ENCODE measurements at regions not wholly inside any gene's neighbourhood (a gene's known extent, or its start where the extent isn't known, plus 50 kb on each side); places are given as distances from the start of the nearest gene placed in this dataset.
"Not testable (repeated sequence)": the region's sequence is repeated elsewhere in the genome, so short reads cannot be mapped to it uniquely, and the experiment has no call there.

DNA sequence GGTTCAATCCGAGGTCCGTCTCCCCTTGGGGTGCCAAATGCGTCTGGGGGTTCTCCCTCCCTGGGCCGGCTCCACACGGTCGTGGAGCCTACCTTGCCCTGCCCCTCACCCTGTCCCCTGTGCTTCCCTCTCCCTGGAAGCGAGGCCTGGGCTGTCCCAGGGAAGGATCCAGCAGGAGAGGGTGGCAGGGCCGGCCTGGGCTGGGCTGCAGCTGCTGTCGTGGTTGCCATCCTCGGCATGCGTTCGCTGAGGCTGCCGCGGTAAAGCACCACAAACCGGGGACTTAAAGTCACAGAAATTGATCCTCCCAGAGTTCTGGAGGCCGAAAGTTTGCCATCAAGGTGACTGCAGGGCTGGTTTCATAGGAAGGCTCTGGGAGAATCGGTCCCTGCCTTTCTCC lies 123.0 kb upstream of the TMPRSS2 start:
- no peak for DNase-seq

DNA sequence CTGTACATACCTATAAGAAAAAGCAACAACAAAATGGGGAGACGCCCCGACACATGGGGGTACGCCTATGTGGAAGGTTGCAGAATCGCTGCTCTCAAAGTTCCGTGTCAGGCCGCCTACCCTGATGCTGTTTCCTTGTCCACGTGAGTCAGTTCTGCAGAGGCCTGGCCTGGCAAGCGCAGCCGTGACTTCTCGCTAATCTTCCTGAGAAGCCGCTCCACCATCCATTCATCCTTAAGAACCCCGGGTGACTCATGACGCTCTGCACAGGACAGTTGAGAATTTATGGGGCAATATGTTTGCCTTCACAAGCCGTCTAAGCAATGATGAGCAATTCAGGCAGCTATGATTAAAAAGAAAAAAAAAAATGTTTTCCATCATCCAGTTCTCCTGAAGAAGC lies 122.3 kb upstream of the TMPRSS2 start:
- DNase-seq, result no peak

- DNase-seq, result no peak
These were observed 120.3 kb upstream of the TMPRSS2 start for GRCh38 chr21:41628256-41628655.

- DNase-seq, result no peak
These were observed 119.5 kb upstream of the TMPRSS2 start for GRCh38 chr21:41627428-41627827.

DNA sequence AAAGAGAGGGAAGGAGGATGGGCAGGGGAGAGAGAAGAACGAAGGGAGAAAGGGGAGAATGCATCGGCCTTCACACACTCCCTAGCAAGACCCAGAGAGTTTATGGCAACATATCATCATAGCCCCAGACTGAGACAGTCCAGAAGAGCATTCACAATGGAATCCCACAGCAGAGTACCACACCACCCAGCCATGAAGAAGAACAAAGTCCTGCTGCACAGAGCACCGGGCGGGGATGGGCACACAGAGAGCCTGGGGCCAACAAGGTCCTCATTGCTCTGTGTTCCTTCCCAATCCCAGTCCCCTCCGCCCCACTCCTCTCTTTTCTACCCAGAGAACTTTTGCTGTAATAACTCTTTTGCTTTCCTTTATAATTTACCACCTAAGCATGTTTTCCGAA lies 118.1 kb upstream of the TMPRSS2 start:
- DNase-seq, result no peak

- DNase-seq, result no peak
These were observed 117.5 kb upstream of the TMPRSS2 start for GRCh38 chr21:41625428-41625827.

DNA sequence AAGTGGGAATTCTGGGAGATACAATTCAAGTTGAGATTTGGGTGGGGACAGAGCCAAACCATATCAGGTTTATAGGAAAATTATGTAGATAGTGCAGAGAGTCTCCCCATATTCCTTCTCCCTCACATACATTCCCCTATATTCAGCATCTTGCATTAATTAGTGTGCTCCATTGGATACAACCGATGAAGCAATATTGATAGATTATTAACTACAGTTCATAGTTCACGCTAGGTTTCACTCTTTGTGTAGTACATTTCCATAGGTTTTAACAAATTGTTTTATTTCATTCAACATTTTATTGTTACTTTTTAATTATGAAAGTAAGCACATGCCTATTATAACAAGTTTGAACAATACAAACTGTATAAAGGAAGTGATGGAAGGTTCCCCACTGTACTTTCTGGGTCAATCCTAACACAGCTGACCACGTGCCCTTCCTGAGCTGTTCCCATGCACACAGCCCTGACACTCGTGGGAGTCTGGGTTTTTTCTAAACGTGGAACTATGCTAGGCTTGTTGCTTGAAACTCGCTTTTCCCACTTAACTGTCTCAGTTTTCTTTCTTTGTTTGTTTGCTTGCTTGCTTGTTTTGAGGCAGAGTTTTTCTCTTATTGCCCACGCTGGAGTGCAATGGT lies 116.8 kb upstream of the TMPRSS2 start:
- DNase-seq, result no peak

DNA sequence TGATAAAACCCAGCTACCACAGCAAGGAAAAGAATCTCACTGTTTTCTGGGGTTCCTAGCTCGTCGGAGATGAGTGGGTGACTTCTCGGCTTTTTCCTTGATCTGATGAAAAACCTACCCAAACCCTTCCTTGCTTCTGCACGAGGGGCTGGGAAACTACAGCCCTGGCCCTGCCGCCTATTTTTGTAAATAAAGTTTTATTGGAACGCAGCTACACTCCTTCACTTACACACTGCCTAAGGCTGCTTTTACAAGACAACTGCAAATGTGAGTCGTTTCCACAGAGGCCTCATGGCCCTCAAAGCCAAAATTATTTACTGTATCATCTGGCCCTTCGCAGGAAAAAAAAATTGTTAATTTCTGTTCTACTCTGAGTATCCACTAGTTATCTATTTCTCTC lies 116.0 kb upstream of the TMPRSS2 start:
- no peak for DNase-seq

- DNase-seq, result no peak
These were observed 115.0 kb upstream of the TMPRSS2 start for GRCh38 chr21:41622831-41623548.

DNA sequence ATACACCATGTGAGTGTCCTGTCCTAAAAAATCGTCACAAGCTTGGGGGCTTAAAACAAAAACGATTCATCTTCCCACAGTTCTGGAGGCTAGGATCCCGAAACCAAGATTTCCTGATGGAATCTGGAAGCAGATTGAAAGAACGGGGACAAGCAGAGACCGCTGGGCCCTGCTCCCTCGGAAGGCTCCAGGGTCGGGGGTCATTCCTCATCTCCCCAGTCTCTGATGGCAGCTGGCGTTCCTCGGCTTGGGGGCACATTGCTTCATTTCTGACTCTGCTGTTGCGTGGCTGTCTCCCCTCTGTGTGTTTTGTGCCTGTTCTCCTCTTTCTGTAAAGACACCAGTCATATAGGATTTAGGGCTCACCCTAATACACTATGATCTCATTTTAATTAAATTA lies 114.2 kb upstream of the TMPRSS2 start:
- no peak for DNase-seq

- DNase-seq, result no peak
These were observed 113.6 kb upstream of the TMPRSS2 start for GRCh38 chr21:41621513-41621912.

- no peak for DNase-seq
These were observed 113.0 kb upstream of the TMPRSS2 start for GRCh38 chr21:41620982-41621381.

- DNase-seq, result no peak
These were observed 112.6 kb upstream of the TMPRSS2 start for GRCh38 chr21:41620541-41620940.

GRCh38 chr21:41616031-41616591 lies 108.2 kb upstream of the TMPRSS2 start:
- DNase-seq, result no peak

GRCh38 chr21:41615613-41616012 lies 107.7 kb upstream of the TMPRSS2 start:
- DNase-seq, result no peak

DNA sequence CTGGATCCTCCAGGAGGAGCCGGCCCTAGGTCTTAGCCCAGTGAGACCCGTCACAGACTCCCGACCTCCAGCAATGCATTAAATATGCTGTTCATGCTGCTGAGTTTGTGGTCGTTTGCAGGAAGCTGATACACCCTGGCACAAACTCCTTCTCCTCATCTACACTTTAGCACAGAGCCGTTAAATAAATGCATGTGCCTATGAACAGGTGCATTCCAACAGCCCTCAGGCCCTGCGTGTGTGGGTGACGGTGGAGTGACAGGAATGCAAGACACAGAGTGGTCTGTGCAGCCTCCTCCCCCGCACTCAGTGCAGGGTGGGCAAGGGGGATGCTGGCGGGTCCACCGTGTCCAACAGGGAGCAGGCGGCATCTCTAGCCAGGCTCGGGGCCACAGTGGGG lies 106.6 kb upstream of the TMPRSS2 start:
- DNase-seq, result no peak

- DNase-seq, result no peak
These were observed 105.6 kb upstream of the TMPRSS2 start for GRCh38 chr21:41613533-41613909.

DNA sequence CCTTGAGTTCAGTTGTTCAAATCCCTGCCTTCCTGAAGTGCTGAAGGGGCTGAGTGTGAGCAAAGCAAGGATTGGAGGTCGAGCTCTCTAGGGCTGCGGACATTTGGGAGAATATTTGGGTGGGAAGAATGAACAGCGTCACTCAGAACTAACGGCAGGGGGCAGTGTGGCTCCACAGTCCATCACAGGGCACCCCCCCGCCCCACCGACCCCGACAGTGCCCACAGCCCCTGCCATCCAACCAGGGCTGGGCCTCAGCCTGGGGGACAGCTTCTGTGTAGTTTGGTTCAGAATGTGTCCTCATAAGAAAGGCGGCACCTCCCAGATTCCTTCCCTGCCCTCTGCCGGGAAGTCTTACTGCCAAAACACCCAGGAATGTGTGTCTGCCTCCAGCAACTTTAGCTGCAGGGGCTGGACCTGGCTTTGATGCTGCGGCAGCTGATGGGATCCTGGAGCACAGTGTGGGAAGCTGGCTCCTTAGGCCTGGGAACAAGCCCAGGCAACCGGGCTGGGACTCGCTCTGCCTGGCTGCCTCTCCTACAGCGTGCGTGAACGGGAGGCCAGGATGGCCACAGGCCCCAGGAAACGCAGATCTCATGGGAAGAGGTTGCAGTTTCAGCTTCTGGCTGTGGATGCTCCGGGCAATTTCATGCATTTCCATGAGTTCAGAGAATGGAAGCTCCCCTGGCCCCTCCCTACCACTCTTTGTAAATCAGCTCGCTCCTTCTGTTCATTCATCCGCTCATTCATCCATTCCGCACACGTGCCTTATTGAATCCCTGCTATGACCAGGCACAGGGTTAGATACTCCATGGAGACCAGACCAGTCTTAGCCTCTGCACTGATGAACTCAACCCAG lies 104.9 kb upstream of the TMPRSS2 start:
- DNase-seq, result no peak

DNA sequence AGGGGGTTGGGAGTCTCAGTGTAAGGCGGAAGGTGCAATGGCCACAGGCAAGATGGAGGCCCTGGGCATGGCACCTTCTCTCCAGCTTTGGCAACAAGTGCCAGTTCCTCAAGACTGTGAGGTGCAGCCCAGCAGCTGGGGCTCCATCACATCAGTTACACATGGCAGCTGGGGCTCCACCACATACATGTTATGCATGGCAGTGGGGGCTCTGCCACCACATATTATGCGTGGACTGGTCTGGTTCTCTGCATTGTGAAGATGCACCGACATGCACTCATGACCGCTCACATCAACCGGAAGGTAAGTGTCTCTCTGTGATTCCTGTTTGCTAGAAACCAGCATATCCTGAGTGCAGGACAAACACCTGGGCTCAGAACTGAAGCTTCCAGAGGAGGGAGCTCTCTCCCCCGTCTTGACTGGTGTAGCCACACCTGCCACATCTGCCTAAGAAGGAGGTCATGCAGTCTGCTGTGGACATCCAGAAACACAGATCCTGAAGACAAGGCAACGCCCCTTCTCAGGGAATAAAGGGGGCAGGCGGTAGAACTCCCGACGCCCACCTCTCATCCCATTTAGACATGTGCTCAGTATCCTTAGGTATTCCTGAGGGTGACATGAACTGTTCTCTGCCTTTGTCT lies 104.1 kb upstream of the TMPRSS2 start:
- no peak for DNase-seq

DNA sequence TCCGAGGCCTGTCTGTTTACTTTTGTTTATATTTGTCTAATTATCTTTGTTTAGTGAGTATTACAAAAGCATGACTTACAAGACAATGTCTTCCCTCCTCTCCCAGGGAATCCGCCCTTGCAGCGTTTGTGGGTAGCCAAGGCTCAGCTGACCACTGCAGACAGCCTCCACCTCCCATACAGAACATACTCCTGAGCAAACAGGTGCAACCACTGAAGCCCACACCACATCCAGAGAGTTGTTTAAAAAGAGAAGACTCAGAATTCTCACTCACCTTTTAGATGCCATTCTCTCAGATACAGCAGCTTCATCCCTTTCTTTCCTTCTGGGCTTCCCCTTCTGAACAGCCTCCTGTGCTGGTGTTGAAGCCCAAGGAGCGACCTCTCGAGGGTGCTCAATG lies 103.5 kb upstream of the TMPRSS2 start:
- DNase-seq, result no peak

DNA sequence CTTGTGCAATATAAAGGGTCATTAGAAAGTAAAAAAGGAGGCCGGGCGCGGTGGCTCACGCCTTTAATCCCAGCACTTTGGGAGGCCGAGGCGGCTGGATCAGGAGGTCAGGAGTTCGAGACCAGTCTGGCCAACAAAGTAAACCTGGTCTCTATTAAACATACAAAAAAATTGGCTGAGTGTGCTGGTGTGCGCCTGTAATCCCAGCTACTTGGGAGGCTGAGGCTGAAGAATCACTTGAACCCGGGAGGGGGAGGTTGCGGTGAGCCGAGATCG lies 102.8 kb upstream of the TMPRSS2 start:
- not testable (repeated sequence) for DNase-seq

DNA sequence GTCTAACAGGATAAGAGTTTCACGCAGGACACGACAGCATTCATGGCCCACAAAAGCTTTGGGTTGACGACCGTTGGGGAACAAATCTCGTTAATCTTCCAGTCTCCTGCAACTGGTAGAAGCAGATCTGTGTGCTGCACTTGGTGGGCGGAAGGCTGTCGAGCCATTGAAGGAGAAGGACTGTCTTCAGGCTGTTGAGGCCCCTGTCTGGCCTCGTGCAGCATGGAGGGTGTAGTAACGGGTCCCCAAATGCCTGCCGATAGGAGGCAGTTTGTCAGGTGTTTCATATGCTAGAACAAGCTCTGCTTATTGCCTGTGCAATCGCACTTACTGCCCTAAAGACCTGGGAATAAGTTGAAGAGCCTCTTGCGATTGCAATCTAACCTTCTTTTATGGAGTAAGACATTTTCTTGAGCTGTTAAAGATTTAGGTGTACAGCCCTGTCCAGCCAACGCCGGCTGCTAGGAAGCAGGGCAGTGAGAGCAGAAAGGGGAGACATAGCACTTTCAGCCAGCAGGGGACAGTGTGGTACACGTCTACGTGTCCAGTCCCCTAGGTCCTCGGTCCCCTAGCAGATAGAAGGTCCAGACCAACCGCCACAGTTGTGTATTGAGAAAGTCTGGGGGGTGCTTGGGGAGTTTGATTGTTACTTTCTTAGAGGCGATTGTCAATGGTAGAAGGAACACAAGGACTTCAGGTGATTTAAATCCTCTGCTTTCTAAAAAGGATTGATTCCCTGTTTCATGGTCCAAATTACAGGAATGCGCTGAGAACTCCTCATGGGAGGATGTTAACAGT lies 102.3 kb upstream of the TMPRSS2 start:
- DNase-seq, result no peak

DNA sequence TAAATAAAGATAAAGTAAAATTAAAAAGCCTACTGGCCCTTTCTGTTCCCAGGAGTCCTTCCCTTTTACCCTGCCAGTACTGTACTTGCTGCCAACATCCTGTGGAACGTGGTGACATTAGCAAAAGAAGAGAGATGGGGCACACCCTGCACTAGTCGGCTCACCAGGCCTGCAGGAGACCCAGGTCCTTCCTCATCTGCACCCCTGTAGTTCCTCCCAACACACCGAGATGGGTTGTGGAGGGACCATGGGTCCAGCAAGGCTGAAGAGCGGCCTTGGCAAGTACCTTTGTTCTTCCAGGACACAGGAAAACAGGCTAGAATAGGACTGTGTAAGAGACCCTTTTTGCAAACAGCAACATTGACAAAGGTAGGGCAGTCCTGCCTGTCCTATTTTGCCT lies 98.7 kb upstream of the TMPRSS2 start:
- no peak for DNase-seq
